BJ (cell line): ENCODE measurements at regions not wholly inside any gene's neighbourhood (a gene's known extent, or its start where the extent isn't known, plus 50 kb on each side); places are given as distances from the start of the nearest gene placed in this dataset.

Experiments used
- CTCF ChIA-PET: fragments of 350-600 bp; formaldehyde crosslinking; extraction: SDS; loops from one replicate; lab custom pipeline; 2021; ENCODE audit warnings: antibody characterized with exemption, inconsistent platforms; lab: Yijun Ruan, JAX
- POLR2A ChIA-PET: fragments of 300-600 bp; sonication (Branson Sonifier 250); formaldehyde crosslinking; extraction: SDS; loops from one replicate; lab custom pipeline; 2021; ENCODE audit warnings: antibody characterized with exemption; lab: Charles Lee
- DNase-seq: peaks from one replicate; pipeline ENCODE4 v3.0.0-alpha.2; 2011; ENCODE audit warnings: low read depth
- H3K27me3 ChIP-seq: 2 replicates; pipeline ENCODE4 v1.6.0; 2011; ENCODE audit warnings: low read length; ENCODE audit not compliant: control insufficient read depth, insufficient read depth
- H3K36me3 ChIP-seq: 2 replicates; pipeline ENCODE4 v1.5.1; 2011; ENCODE audit warnings: low read length; ENCODE audit not compliant: control insufficient read depth, insufficient read depth
- H3K4me3 ChIP-seq: 2 replicates; pipeline ENCODE4 v1.5.1; 2011; ENCODE audit warnings: low read depth, mild to moderate bottlenecking, control low read depth, low read length
- TF ChIP-seq, protein P1 (sequence below): IDR thresholded peaks from 2 replicates; pipeline ENCODE4 v1.5.1; 2011; ENCODE audit warnings: low read depth, mild to moderate bottlenecking, control low read depth, inconsistent platforms, low read length, moderate library complexity; ENCODE audit not compliant: insufficient read depth

GRCh38 chr13:58059624-58060023 lies 428.1 kb downstream of the PCDH17 start:
- ChIA-PET CTCF (no interaction called here), POLR2A (no interaction called here)
- no peak for DNase-seq
- no peaks in the 10 kb centered on the region for H3K36me3 ChIP-seq
- no peaks in the 10 kb centered on the region for H3K27me3 ChIP-seq
- no peak overlapping the region for H3K4me3 ChIP-seq
- TF ChIP-seq, protein P1, sequence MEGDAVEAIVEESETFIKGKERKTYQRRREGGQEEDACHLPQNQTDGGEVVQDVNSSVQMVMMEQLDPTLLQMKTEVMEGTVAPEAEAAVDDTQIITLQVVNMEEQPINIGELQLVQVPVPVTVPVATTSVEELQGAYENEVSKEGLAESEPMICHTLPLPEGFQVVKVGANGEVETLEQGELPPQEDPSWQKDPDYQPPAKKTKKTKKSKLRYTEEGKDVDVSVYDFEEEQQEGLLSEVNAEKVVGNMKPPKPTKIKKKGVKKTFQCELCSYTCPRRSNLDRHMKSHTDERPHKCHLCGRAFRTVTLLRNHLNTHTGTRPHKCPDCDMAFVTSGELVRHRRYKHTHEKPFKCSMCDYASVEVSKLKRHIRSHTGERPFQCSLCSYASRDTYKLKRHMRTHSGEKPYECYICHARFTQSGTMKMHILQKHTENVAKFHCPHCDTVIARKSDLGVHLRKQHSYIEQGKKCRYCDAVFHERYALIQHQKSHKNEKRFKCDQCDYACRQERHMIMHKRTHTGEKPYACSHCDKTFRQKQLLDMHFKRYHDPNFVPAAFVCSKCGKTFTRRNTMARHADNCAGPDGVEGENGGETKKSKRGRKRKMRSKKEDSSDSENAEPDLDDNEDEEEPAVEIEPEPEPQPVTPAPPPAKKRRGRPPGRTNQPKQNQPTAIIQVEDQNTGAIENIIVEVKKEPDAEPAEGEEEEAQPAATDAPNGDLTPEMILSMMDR: no peak

- DNase-seq: no peak
- H3K27me3 ChIP-seq: no peaks in the 10 kb centered on the region
- CTCF ChIA-PET: no interaction called here
- H3K4me3 ChIP-seq: no peak overlapping the region
- no peaks in the 10 kb centered on the region for H3K36me3 ChIP-seq
- TF ChIP-seq, protein P1: no peak
- POLR2A ChIA-PET: no interaction called here
Observed at GRCh38 chr13:58080806-58081205, 449.3 kb downstream of the PCDH17 start.

DNA sequence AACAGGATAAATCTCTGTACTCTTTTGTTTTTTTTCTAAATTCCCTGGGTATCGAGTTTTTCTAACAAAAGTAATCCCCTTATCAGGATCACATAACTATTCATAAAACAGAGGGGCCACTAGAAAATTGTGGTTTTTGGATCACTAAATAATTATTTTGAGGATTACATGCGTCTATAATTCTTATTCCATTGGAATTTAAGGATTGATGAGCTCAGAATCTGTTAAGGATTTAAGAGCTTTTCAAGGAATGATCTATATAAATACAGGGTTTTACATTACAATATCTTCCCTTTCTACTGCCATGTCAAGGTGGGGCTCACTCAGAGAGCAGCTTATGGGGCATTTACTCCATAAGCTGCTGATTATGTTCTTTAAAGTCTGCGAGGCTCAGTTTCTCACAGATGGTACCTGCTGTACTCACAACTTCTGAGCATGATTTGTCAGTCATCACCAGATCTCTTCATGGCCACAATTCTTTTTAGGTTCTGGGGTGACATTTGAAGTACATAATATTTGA lies 449.8 kb downstream of the PCDH17 start:
- H3K4me3 ChIP-seq: no peak overlapping the region
- H3K36me3 ChIP-seq: no peaks in the 10 kb centered on the region
- ChIA-PET POLR2A (no interaction called here), CTCF (no interaction called here)
- no peaks in the 10 kb centered on the region for H3K27me3 ChIP-seq
- no peak for DNase-seq
- TF ChIP-seq, protein P1: no peak

GRCh38 chr13:58083064-58083463 lies 451.5 kb downstream of the PCDH17 start:
- Histone ChIP-seq H3K27me3 (no peaks in the 10 kb centered on the region), H3K4me3 (no peak overlapping the region), H3K36me3 (no peaks in the 10 kb centered on the region)
- ChIA-PET POLR2A (no interaction called here), CTCF (interaction anchor here (0.7 kb wide), 1 partner anchor 53 kb away, joined by 3 read pairs; no protein-coding TSS in a partner anchor)
- TF ChIP-seq, protein P1: no peak
- no peak for DNase-seq

- no peak overlapping the region for H3K4me3 ChIP-seq
- POLR2A ChIA-PET: no interaction called here
- CTCF ChIA-PET: no interaction called here
- no peak for DNase-seq
- H3K36me3 ChIP-seq: no peaks in the 10 kb centered on the region
- TF ChIP-seq, protein P1: no peak
- no peaks in the 10 kb centered on the region for H3K27me3 ChIP-seq
Observed at GRCh38 chr13:58085274-58085673, 453.7 kb downstream of the PCDH17 start.
